Glutamatergic neuron (in vitro differentiated cells): ENCODE measurements at regions not wholly inside any gene's neighbourhood (a gene's known extent, or its start where the extent isn't known, plus 50 kb on each side); places are given as distances from the start of the nearest gene placed in this dataset.
"Not testable (repeated sequence)": the region's sequence is repeated elsewhere in the genome, so short reads cannot be mapped to it uniquely, and the experiment has no call there.

Experiments
- DNase-seq: peaks from one replicate; pipeline ENCODE4 v3.0.0; 2022
- H3K27ac Mint-ChIP-seq: one replicate; pipeline ENCODE4 v1.8.0; 2020; ENCODE audit warnings: mild to moderate bottlenecking, mixed read lengths, inconsistent platforms; ENCODE audit not compliant: unreplicated experiment
- H3K27me3 Mint-ChIP-seq: one replicate; pipeline ENCODE4 v1.8.0; 2020; ENCODE audit warnings: mild to moderate bottlenecking, moderate library complexity, mixed read lengths, inconsistent platforms; ENCODE audit not compliant: unreplicated experiment
- H3K36me3 Mint-ChIP-seq: one replicate; pipeline ENCODE4 v1.8.0; 2020; ENCODE audit warnings: mild to moderate bottlenecking, mixed read lengths, inconsistent platforms; ENCODE audit not compliant: unreplicated experiment
- H3K4me1 Mint-ChIP-seq: one replicate; pipeline ENCODE4 v1.8.0; 2020; ENCODE audit warnings: mild to moderate bottlenecking, low read depth, mixed read lengths, inconsistent platforms; ENCODE audit not compliant: unreplicated experiment
- H3K4me3 Mint-ChIP-seq: one replicate; pipeline ENCODE4 v1.8.0; 2020; ENCODE audit warnings: mild to moderate bottlenecking, mixed read lengths, inconsistent platforms; ENCODE audit not compliant: unreplicated experiment
- H3K9me3 Mint-ChIP-seq: one replicate; pipeline ENCODE4 v1.8.0; 2020; ENCODE audit warnings: mild to moderate bottlenecking, moderate library complexity, mixed read lengths, inconsistent platforms; ENCODE audit not compliant: unreplicated experiment
- TF ChIP-seq, protein P1 (sequence below): fragments of 200-600 bp; sonication (generic); IDR thresholded peaks from one replicate; pipeline ENCODE4 v1.5.0; 2021; ENCODE audit not compliant: partially characterized antibody, unreplicated experiment

DNA sequence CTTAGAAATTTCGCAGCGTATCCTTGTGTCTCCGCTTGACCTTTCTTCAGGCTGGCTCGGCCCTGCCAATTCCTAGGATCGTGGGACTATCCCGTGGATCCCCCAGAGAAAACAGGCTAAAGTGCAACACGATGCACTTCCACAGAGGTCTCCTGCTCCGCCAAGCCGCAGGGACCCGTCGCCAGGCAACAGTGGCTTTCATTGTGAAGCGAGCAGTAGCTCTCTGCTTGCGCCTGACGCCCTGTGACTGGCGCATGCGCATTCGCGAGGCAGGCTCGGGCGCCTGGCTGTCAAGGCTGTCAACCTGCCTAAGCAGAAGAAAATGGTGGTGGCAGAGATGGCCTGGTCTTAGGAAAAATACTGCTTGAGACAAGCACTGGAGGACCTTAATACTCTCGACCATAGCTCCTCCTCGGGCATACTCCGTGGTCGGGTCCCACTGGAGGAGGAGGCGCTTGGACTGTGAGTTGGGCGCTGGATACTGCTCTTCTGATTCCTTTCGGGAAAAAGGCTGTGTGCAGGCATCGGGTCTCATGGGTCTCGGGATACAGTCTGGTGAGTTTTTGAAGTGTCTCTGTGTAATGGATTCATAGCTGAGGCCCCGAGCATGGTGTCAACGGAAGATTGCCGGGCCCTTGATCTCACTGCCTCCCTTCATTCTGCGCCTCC, 2336.1 kb downstream of the TP53TG3F start:
- Mint-ChIP-seq H3K4me1 (no peaks in the 10 kb centered on the region), H3K4me3 (no peak overlapping the region), H3K27me3 (peaks cover 7% of the 10 kb centered on the region), H3K36me3 (no peaks in the 10 kb centered on the region), H3K27ac (no peak overlapping the region), H3K9me3 (peaks cover 32% of the 10 kb centered on the region)
- TF ChIP-seq, protein P1, sequence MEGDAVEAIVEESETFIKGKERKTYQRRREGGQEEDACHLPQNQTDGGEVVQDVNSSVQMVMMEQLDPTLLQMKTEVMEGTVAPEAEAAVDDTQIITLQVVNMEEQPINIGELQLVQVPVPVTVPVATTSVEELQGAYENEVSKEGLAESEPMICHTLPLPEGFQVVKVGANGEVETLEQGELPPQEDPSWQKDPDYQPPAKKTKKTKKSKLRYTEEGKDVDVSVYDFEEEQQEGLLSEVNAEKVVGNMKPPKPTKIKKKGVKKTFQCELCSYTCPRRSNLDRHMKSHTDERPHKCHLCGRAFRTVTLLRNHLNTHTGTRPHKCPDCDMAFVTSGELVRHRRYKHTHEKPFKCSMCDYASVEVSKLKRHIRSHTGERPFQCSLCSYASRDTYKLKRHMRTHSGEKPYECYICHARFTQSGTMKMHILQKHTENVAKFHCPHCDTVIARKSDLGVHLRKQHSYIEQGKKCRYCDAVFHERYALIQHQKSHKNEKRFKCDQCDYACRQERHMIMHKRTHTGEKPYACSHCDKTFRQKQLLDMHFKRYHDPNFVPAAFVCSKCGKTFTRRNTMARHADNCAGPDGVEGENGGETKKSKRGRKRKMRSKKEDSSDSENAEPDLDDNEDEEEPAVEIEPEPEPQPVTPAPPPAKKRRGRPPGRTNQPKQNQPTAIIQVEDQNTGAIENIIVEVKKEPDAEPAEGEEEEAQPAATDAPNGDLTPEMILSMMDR = no peak
- DNase-seq = no peak

GRCh38 chr16:35797811-35798210, 2338.4 kb downstream of the TP53TG3F start:
- TF ChIP-seq, protein P1 = no peak
- H3K4me1 Mint-ChIP-seq = no peaks in the 10 kb centered on the region
- peaks cover 5% of the 10 kb centered on the region for H3K27me3 Mint-ChIP-seq
- peaks cover 4% of the 10 kb centered on the region for H3K36me3 Mint-ChIP-seq
- no peak for DNase-seq
- peaks cover 21% of the 10 kb centered on the region for H3K9me3 Mint-ChIP-seq
- no peak overlapping the region for H3K4me3 Mint-ChIP-seq
- no peak overlapping the region for H3K27ac Mint-ChIP-seq

DNA sequence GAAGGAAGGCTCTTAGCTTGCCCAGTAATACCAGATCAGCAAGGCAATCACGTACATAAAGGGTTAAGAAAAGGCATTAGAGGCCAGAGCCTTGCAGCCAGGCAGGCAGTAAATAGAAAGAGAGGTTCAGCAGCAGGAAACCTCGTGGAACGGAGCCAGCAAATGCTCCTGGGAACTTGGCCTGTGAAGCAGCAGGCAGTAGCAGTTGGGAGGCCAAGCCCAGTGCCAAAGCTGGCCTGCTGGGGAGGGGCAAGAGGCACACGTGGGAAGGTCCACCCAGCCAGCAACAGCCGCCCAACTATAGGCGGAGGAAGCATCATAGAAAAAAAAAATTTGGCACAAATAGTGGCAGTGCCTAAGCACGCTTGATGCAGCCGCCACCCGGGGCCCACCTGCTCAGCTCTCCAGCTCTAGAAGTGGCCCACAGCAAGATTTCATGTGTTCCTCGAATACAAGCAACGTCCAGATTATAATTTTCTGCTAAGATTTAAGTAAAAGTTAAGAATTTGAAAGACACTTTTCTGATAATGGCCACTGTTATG, 2339.5 kb downstream of the TP53TG3F start:
- TF ChIP-seq, protein P1 = no peak
- H3K36me3 Mint-ChIP-seq = peaks cover 4% of the 10 kb centered on the region
- DNase-seq = no peak
- H3K9me3 Mint-ChIP-seq = peaks cover 13% of the 10 kb centered on the region
- no peaks in the 10 kb centered on the region for H3K4me1 Mint-ChIP-seq
- H3K27me3 Mint-ChIP-seq = peaks cover 2% of the 10 kb centered on the region
- no peak overlapping the region for H3K4me3 Mint-ChIP-seq
- H3K27ac Mint-ChIP-seq = no peak overlapping the region

DNA sequence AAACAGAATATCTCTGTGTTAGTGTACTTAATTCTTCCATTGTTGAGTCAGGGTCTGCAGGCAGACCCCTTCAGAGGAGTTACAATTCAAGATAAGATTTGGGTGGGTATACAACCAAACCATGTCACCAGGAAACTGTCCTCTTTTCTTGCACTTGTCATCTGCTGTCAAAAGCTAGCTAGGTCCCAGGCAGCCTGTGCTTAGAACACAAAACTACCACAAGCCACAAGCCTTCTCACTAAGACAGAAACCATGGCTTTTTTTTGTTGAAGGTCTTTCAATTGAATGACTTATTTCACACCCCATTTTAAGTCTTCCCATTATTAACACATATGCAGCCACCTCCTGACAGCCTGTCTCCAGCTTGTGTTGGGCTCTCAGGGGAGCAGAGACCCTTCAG, 2345.1 kb downstream of the TP53TG3F start:
- not testable (repeated sequence) for H3K4me3 Mint-ChIP-seq, H3K27me3 Mint-ChIP-seq, DNase-seq, H3K27ac Mint-ChIP-seq, H3K4me1 Mint-ChIP-seq, H3K36me3 Mint-ChIP-seq, H3K9me3 Mint-ChIP-seq

GRCh38 chr16:35823342-35823741, 2363.9 kb downstream of the TP53TG3F start:
- DNase-seq = no peak
- Mint-ChIP-seq H3K9me3 (peaks cover 4% of the 10 kb centered on the region), H3K27ac (no peak overlapping the region), H3K4me1 (no peaks in the 10 kb centered on the region), H3K36me3 (no peaks in the 10 kb centered on the region), H3K4me3 (no peak overlapping the region), H3K27me3 (no peaks in the 10 kb centered on the region)
- TF ChIP-seq, protein P1 = no peak
